ENCODE measurements at regions not wholly inside any gene's neighbourhood (a gene's known extent, or its start where the extent isn't known, plus 50 kb on each side); places are given as distances from the start of the nearest gene placed in this dataset.

DNA sequence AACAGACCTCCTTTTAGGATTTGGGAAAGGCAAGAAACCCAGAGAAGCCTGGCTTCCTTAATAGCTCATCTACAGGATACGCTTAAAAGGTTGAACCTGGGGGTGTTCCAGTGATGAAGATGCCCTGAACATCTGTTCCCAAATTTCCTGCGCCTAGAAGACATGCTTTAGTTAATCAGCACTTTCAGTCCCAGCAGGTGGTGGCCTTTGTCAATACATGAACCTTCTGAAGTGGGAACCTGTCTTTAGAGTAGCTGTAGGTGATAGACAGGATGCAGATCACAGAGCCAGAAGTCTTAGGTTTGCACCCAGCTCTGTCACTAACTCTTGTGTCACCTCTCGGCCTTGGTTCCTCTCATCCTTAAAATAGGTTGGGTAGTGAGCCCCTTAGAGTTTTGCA is 149.7 kb upstream of the SYNPR start:
- TF ChIP-seq, protein P1, sequence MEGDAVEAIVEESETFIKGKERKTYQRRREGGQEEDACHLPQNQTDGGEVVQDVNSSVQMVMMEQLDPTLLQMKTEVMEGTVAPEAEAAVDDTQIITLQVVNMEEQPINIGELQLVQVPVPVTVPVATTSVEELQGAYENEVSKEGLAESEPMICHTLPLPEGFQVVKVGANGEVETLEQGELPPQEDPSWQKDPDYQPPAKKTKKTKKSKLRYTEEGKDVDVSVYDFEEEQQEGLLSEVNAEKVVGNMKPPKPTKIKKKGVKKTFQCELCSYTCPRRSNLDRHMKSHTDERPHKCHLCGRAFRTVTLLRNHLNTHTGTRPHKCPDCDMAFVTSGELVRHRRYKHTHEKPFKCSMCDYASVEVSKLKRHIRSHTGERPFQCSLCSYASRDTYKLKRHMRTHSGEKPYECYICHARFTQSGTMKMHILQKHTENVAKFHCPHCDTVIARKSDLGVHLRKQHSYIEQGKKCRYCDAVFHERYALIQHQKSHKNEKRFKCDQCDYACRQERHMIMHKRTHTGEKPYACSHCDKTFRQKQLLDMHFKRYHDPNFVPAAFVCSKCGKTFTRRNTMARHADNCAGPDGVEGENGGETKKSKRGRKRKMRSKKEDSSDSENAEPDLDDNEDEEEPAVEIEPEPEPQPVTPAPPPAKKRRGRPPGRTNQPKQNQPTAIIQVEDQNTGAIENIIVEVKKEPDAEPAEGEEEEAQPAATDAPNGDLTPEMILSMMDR (IDR thresholded peaks at IDR 0.05; ENCODE audit: insufficient read depth, low read length): no peak
- TF ChIP-seq, protein P2, sequence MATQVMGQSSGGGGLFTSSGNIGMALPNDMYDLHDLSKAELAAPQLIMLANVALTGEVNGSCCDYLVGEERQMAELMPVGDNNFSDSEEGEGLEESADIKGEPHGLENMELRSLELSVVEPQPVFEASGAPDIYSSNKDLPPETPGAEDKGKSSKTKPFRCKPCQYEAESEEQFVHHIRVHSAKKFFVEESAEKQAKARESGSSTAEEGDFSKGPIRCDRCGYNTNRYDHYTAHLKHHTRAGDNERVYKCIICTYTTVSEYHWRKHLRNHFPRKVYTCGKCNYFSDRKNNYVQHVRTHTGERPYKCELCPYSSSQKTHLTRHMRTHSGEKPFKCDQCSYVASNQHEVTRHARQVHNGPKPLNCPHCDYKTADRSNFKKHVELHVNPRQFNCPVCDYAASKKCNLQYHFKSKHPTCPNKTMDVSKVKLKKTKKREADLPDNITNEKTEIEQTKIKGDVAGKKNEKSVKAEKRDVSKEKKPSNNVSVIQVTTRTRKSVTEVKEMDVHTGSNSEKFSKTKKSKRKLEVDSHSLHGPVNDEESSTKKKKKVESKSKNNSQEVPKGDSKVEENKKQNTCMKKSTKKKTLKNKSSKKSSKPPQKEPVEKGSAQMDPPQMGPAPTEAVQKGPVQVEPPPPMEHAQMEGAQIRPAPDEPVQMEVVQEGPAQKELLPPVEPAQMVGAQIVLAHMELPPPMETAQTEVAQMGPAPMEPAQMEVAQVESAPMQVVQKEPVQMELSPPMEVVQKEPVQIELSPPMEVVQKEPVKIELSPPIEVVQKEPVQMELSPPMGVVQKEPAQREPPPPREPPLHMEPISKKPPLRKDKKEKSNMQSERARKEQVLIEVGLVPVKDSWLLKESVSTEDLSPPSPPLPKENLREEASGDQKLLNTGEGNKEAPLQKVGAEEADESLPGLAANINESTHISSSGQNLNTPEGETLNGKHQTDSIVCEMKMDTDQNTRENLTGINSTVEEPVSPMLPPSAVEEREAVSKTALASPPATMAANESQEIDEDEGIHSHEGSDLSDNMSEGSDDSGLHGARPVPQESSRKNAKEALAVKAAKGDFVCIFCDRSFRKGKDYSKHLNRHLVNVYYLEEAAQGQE (IDR thresholded peaks at IDR 0.05; ENCODE audit: insufficient replicate concordance, low read depth): no peak
- TF ChIP-seq SPI1 (IDR thresholded peaks at IDR 0.05; ENCODE audit: borderline replicate concordance, low read depth): no peak

All from HL-60 (cell line).